ENCODE measurements at regions not wholly inside any gene's neighbourhood (a gene's known extent, or its start where the extent isn't known, plus 50 kb on each side); places are given as distances from the start of the nearest gene placed in this dataset.

GRCh38 chr5:163172540-163173338 lies 264.7 kb upstream of the CCNG1 start:
- Histone ChIP-seq H3K4me1 (ENCODE audit: control insufficient read depth in 1 of 2, insufficient read depth in 2 of 2, low read length in 2 of 2) (no peaks in the 10 kb centered on the region), H4K12ac (ENCODE audit: low read depth, low read length) (no peak overlapping the region), H3K14ac (ENCODE audit: low read length) (no peak overlapping the region), H4K8ac (ENCODE audit: low read depth, low read length) (no peak overlapping the region), H3K4me3 (ENCODE audit: low read depth, low read length) (no peak overlapping the region), H2AK5ac (ENCODE audit: low read length) (no peak overlapping the region), H2AFZ (ENCODE audit: insufficient read depth, low read length, poor library complexity) (no peak overlapping the region), H3K36me3 (ENCODE audit: control insufficient read depth in 1 of 2, insufficient read depth in 2 of 2, low read length in 2 of 2) (no peaks in the 10 kb centered on the region), H3K79me1 (ENCODE audit: low read length) (no peaks in the 10 kb centered on the region), H3K4me2 (ENCODE audit: low read length) (no peak overlapping the region), H3K4ac (ENCODE audit: low read depth, low read length) (no peak overlapping the region), H2BK5ac (ENCODE audit: low read depth, low read length, poor library complexity) (no peak overlapping the region), H3K9ac (ENCODE audit: low read length) (no peak overlapping the region), H2BK12ac (ENCODE audit: low read length) (no peak overlapping the region), H3K18ac (ENCODE audit: low read length) (no peak overlapping the region), H3K27me3 (ENCODE audit: insufficient read depth, low read length) (no peaks in the 10 kb centered on the region), H3K79me2 (ENCODE audit: control insufficient read depth, insufficient read depth, low read length, poor library complexity) (no peaks in the 10 kb centered on the region), H2BK120ac (ENCODE audit: insufficient read depth, low read length, poor library complexity) (no peak overlapping the region), H3K9me3 (ENCODE audit: insufficient read depth, low read depth, low read length) (no peaks in the 10 kb centered on the region), H4K91ac (ENCODE audit: low read depth, low read length) (no peak overlapping the region), H3K27ac (ENCODE audit: low read depth, low read length) (no peak overlapping the region), H3K23ac (ENCODE audit: low read length) (no peak overlapping the region)
- no CpG with 5 or more reads among the region's 1 CpG for WGBS (ENCODE audit: extremely low coverage, insufficient coverage, insufficient read length)
- DNase-seq, result no peak

DNA sequence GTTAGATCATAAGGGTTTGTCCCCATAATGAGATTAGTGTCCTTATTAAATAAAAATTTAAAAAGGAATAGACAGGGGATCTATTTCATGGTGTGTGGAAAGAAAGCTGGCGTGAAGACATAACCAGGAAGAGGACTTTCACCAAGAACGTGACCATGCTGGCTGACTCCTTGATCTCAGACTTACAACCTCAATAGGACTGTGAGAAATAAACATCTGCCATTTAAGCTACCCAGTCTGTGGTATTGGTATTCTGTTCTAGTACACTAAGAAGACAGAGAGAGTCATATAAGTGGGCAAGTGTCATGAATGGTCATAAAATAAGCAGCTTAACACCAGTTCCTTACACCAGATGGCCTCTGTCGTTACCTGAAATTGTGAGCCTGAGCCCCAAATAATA lies 259.4 kb upstream of the CCNG1 start:
- H2BK12ac ChIP-seq (ENCODE audit: low read length), result no peak overlapping the region
- H3K4ac ChIP-seq (ENCODE audit: low read depth, low read length), result no peak overlapping the region
- no peak overlapping the region for H4K91ac ChIP-seq (ENCODE audit: low read depth, low read length)
- H3K9ac ChIP-seq (ENCODE audit: low read length), result no peak overlapping the region
- H3K27me3 ChIP-seq (ENCODE audit: insufficient read depth, low read length), result no peaks in the 10 kb centered on the region
- no peak overlapping the region for H3K4me3 ChIP-seq (ENCODE audit: low read depth, low read length)
- no peak overlapping the region for H3K27ac ChIP-seq (ENCODE audit: low read depth, low read length)
- no peak overlapping the region for H4K8ac ChIP-seq (ENCODE audit: low read depth, low read length)
- H3K23ac ChIP-seq (ENCODE audit: low read length), result no peak overlapping the region
- no peak overlapping the region for H3K4me2 ChIP-seq (ENCODE audit: low read length)
- no peaks in the 10 kb centered on the region for H3K79me2 ChIP-seq (ENCODE audit: control insufficient read depth, insufficient read depth, low read length, poor library complexity)
- no peaks in the 10 kb centered on the region for H3K9me3 ChIP-seq (ENCODE audit: insufficient read depth, low read depth, low read length)
- H2BK120ac ChIP-seq (ENCODE audit: insufficient read depth, low read length, poor library complexity), result no peak overlapping the region
- WGBS (ENCODE audit: extremely low coverage, insufficient coverage, insufficient read length), result no CpG with 5 or more reads among the region's 3 CpGs
- DNase-seq, result no peak
- H3K79me1 ChIP-seq (ENCODE audit: low read length), result no peaks in the 10 kb centered on the region
- no peak overlapping the region for H4K12ac ChIP-seq (ENCODE audit: low read depth, low read length)
- no peak overlapping the region for H2AK5ac ChIP-seq (ENCODE audit: low read length)
- H2BK5ac ChIP-seq (ENCODE audit: low read depth, low read length, poor library complexity), result no peak overlapping the region
- no peaks in the 10 kb centered on the region for H3K4me1 ChIP-seq (ENCODE audit: control insufficient read depth in 1 of 2, insufficient read depth in 2 of 2, low read length in 2 of 2)
- no peaks in the 10 kb centered on the region for H3K36me3 ChIP-seq (ENCODE audit: control insufficient read depth in 1 of 2, insufficient read depth in 2 of 2, low read length in 2 of 2)
- H3K18ac ChIP-seq (ENCODE audit: low read length), result no peak overlapping the region
- H2AFZ ChIP-seq (ENCODE audit: insufficient read depth, low read length, poor library complexity), result no peak overlapping the region
- no peak overlapping the region for H3K14ac ChIP-seq (ENCODE audit: low read length)

GRCh38 chr5:163185315-163185714 lies 252.1 kb upstream of the CCNG1 start:
- no peak overlapping the region for H3K18ac ChIP-seq (ENCODE audit: low read length)
- no peak for DNase-seq
- H3K79me2 ChIP-seq (ENCODE audit: control insufficient read depth, insufficient read depth, low read length, poor library complexity), result no peaks in the 10 kb centered on the region
- no CpG with 5 or more reads among the region's 4 CpGs for WGBS (ENCODE audit: extremely low coverage, insufficient coverage, insufficient read length)
- H2AK5ac ChIP-seq (ENCODE audit: low read length), result no peak overlapping the region
- H4K91ac ChIP-seq (ENCODE audit: low read depth, low read length), result no peak overlapping the region
- no peak overlapping the region for H2BK5ac ChIP-seq (ENCODE audit: low read depth, low read length, poor library complexity)
- no peak overlapping the region for H3K4me2 ChIP-seq (ENCODE audit: low read length)
- H3K27ac ChIP-seq (ENCODE audit: low read depth, low read length), result no peak overlapping the region
- H3K4me1 ChIP-seq (ENCODE audit: control insufficient read depth in 1 of 2, insufficient read depth in 2 of 2, low read length in 2 of 2), result no peaks in the 10 kb centered on the region
- H3K27me3 ChIP-seq (ENCODE audit: insufficient read depth, low read length), result no peaks in the 10 kb centered on the region
- no peak overlapping the region for H2AFZ ChIP-seq (ENCODE audit: insufficient read depth, low read length, poor library complexity)
- H3K9ac ChIP-seq (ENCODE audit: low read length), result no peak overlapping the region
- H3K9me3 ChIP-seq (ENCODE audit: insufficient read depth, low read depth, low read length), result peaks cover 2% of the 10 kb centered on the region
- no peaks in the 10 kb centered on the region for H3K79me1 ChIP-seq (ENCODE audit: low read length)
- H4K8ac ChIP-seq (ENCODE audit: low read depth, low read length), result no peak overlapping the region
- no peak overlapping the region for H2BK120ac ChIP-seq (ENCODE audit: insufficient read depth, low read length, poor library complexity)
- no peak overlapping the region for H3K4ac ChIP-seq (ENCODE audit: low read depth, low read length)
- no peak overlapping the region for H2BK12ac ChIP-seq (ENCODE audit: low read length)
- H3K36me3 ChIP-seq (ENCODE audit: control insufficient read depth in 1 of 2, insufficient read depth in 2 of 2, low read length in 2 of 2), result no peaks in the 10 kb centered on the region
- no peak overlapping the region for H3K14ac ChIP-seq (ENCODE audit: low read length)
- no peak overlapping the region for H3K23ac ChIP-seq (ENCODE audit: low read length)
- no peak overlapping the region for H3K4me3 ChIP-seq (ENCODE audit: low read depth, low read length)
- H4K12ac ChIP-seq (ENCODE audit: low read depth, low read length), result no peak overlapping the region

DNA sequence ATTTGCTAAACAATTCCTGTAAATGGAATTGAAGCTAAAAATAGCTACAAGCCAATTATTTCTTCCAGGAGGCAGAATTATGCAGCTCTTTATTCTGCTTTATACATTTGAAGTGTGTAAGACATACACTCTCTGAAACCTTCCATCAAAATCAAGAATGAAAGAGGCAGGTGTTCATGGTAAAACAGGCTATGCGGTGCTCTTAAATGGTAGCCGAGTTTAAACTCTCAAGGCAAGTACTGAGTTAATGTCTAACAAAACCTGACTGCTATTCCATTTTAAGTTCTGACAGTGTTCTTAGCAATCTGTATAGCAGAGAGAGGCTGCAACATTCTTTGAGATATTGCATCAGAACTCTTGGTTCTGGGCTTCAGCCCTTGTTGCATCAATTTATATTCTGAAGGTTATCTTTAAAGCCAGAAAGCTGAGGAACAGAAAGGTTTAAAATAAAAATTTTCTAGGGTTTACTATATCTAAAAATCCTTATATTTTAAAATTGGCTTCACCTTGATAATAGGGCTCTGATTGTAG lies 248.3 kb upstream of the CCNG1 start:
- Histone ChIP-seq H3K23ac (ENCODE audit: low read length) (no peak overlapping the region), H3K4ac (ENCODE audit: low read depth, low read length) (no peak overlapping the region), H3K14ac (ENCODE audit: low read length) (no peak overlapping the region), H3K18ac (ENCODE audit: low read length) (no peak overlapping the region), H2AK5ac (ENCODE audit: low read length) (no peak overlapping the region), H2AFZ (ENCODE audit: insufficient read depth, low read length, poor library complexity) (no peak overlapping the region), H3K27ac (ENCODE audit: low read depth, low read length) (no peak overlapping the region), H3K79me2 (ENCODE audit: control insufficient read depth, insufficient read depth, low read length, poor library complexity) (no peaks in the 10 kb centered on the region), H4K12ac (ENCODE audit: low read depth, low read length) (no peak overlapping the region), H3K36me3 (ENCODE audit: control insufficient read depth in 1 of 2, insufficient read depth in 2 of 2, low read length in 2 of 2) (no peaks in the 10 kb centered on the region), H3K27me3 (ENCODE audit: insufficient read depth, low read length) (no peaks in the 10 kb centered on the region), H3K4me3 (ENCODE audit: low read depth, low read length) (no peak overlapping the region), H4K91ac (ENCODE audit: low read depth, low read length) (no peak overlapping the region), H2BK5ac (ENCODE audit: low read depth, low read length, poor library complexity) (no peak overlapping the region), H2BK12ac (ENCODE audit: low read length) (no peak overlapping the region), H3K79me1 (ENCODE audit: low read length) (no peaks in the 10 kb centered on the region), H2BK120ac (ENCODE audit: insufficient read depth, low read length, poor library complexity) (no peak overlapping the region), H3K9me3 (ENCODE audit: insufficient read depth, low read depth, low read length) (peaks cover 2% of the 10 kb centered on the region), H3K9ac (ENCODE audit: low read length) (no peak overlapping the region), H3K4me1 (ENCODE audit: control insufficient read depth in 1 of 2, insufficient read depth in 2 of 2, low read length in 2 of 2) (no peaks in the 10 kb centered on the region), H4K8ac (ENCODE audit: low read depth, low read length) (no peak overlapping the region), H3K4me2 (ENCODE audit: low read length) (no peak overlapping the region)
- DNase-seq, result no peak
- no CpG with 5 or more reads among the region's 2 CpGs for WGBS (ENCODE audit: extremely low coverage, insufficient coverage, insufficient read length)
